ENCODE measurements at regions not wholly inside any gene's neighbourhood (a gene's known extent, or its start where the extent isn't known, plus 50 kb on each side); places are given as distances from the start of the nearest gene placed in this dataset.

- intact Hi-C loops (cut with DNase I; ENCODE audit: low total_unique reads) (no loop called here), in situ Hi-C loops (cut with MboI; ENCODE audit: low sequenced_read_pairs in 4 of 4) (no loop called here)
- H3K9me3 ChIP-seq = no peaks in the 10 kb centered on the region
- H3K27ac ChIP-seq = no peak overlapping the region
- H3K27me3 ChIP-seq = no peaks in the 10 kb centered on the region
- TF ChIP-seq POLR2A (IDR thresholded peaks at IDR 0.05) (no peak), CTCF (IDR thresholded peaks at IDR 0.05 in 4 of 5, conservative IDR thresholded peaks at IDR 0.05 in 1 of 5) (no peak)
- no peak for DNase-seq
- no peaks in the 10 kb centered on the region for H3K4me1 ChIP-seq
- no peaks in the 10 kb centered on the region for H3K36me3 ChIP-seq
- ATAC-seq = no peak
- no peak overlapping the region for H3K4me3 ChIP-seq
Observed at GRCh38 chr13:63090524-63090923, 1674.9 kb upstream of the PCDH20 start.

GRCh38 chr13:63088226-63088625 lies 1672.6 kb upstream of the PCDH20 start:
- Histone ChIP-seq H3K4me3 (no peak overlapping the region), H3K9me3 (no peaks in the 10 kb centered on the region), H3K27me3 (no peaks in the 10 kb centered on the region), H3K4me1 (no peaks in the 10 kb centered on the region), H3K36me3 (no peaks in the 10 kb centered on the region), H3K27ac (no peak overlapping the region)
- intact Hi-C loops (cut with DNase I; ENCODE audit: low total_unique reads) = no loop called here
- TF ChIP-seq POLR2A (IDR thresholded peaks at IDR 0.05) (no peak), CTCF (IDR thresholded peaks at IDR 0.05 in 4 of 5, conservative IDR thresholded peaks at IDR 0.05 in 1 of 5) (no peak)
- ATAC-seq (no peak), DNase-seq (no peak)
- in situ Hi-C loops (cut with MboI; ENCODE audit: low sequenced_read_pairs in 4 of 4) = no loop called here

- Histone ChIP-seq H3K27ac (no peak overlapping the region), H3K4me3 (no peak overlapping the region), H3K9me3 (no peaks in the 10 kb centered on the region), H3K27me3 (no peaks in the 10 kb centered on the region), H3K36me3 (no peaks in the 10 kb centered on the region), H3K4me1 (no peaks in the 10 kb centered on the region)
- DNase-seq = no peak
- intact Hi-C loops (cut with DNase I; ENCODE audit: low total_unique reads) (no loop called here), in situ Hi-C loops (cut with MboI; ENCODE audit: low sequenced_read_pairs in 4 of 4) (no loop called here)
- ATAC-seq = no peak
- TF ChIP-seq CTCF (IDR thresholded peaks at IDR 0.05 in 4 of 5, conservative IDR thresholded peaks at IDR 0.05 in 1 of 5) = no peak
- no peak for TF ChIP-seq POLR2A (IDR thresholded peaks at IDR 0.05)
Observed at GRCh38 chr13:63086286-63086685, 1670.6 kb upstream of the PCDH20 start.

GRCh38 chr13:63085851-63086250 lies 1670.2 kb upstream of the PCDH20 start:
- Histone ChIP-seq H3K27me3 (no peaks in the 10 kb centered on the region), H3K4me1 (no peaks in the 10 kb centered on the region), H3K4me3 (no peak overlapping the region), H3K9me3 (no peaks in the 10 kb centered on the region), H3K36me3 (no peaks in the 10 kb centered on the region), H3K27ac (no peak overlapping the region)
- no peak for DNase-seq
- TF ChIP-seq POLR2A (IDR thresholded peaks at IDR 0.05) (no peak), CTCF (IDR thresholded peaks at IDR 0.05 in 4 of 5, conservative IDR thresholded peaks at IDR 0.05 in 1 of 5) (no peak)
- no peak for ATAC-seq
- intact Hi-C loops (cut with DNase I; ENCODE audit: low total_unique reads) = no loop called here
- in situ Hi-C loops (cut with MboI; ENCODE audit: low sequenced_read_pairs in 4 of 4) = no loop called here

- intact Hi-C loops (cut with DNase I; ENCODE audit: low total_unique reads) = no loop called here
- no peaks in the 10 kb centered on the region for H3K36me3 ChIP-seq
- no peak overlapping the region for H3K27ac ChIP-seq
- in situ Hi-C loops (cut with MboI; ENCODE audit: low sequenced_read_pairs in 4 of 4) = no loop called here
- DNase-seq (no peak), ATAC-seq (no peak)
- TF ChIP-seq POLR2A (IDR thresholded peaks at IDR 0.05) = no peak
- TF ChIP-seq CTCF (IDR thresholded peaks at IDR 0.05 in 4 of 5, conservative IDR thresholded peaks at IDR 0.05 in 1 of 5) = no peak
- no peak overlapping the region for H3K4me3 ChIP-seq
- no peaks in the 10 kb centered on the region for H3K9me3 ChIP-seq
- H3K4me1 ChIP-seq = no peaks in the 10 kb centered on the region
- H3K27me3 ChIP-seq = no peaks in the 10 kb centered on the region
Observed at GRCh38 chr13:63081400-63082014, 1665.9 kb upstream of the PCDH20 start.

All from gastrocnemius medialis (tissue), 4 donors.